ENCODE measurements at regions not wholly inside any gene's neighbourhood (a gene's known extent, or its start where the extent isn't known, plus 50 kb on each side); places are given as distances from the start of the nearest gene placed in this dataset.

DNA sequence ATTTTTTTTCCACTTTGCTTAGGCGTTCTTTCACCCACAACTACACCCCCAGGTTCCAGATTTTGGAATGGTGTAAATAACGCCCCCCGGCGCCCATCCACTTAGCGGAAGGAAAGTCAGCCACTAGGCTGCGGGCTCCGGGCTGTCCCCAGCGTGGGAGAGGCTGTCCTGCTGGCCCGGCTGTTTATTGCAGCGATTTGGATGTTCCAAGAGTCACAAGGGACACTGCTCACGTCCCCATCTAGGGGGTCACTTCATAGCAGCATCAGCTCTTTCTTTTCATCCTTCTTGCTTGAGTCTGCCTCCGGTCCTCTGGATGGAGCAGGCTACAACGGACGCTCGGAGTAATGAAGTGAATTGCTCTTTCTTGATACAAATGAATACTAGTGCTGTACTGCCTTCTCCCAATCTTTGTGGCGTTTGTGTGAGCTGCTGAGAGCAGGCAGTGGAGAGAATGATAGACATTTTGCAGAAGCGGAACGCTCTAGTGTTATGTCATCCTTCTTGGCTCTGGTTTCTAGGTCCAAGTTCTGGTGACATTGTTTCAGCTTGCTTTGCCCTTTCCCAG is 50.7 kb upstream of the PAIP2B start:
- peaks cover 0 to 2% of the 10 kb centered on the region in 2 donors for H3K4me1 ChIP-seq (ENCODE audit: control insufficient read depth in 1 of 2, insufficient read depth in 2 of 2, low read length in 2 of 2)
- ATAC-seq (ENCODE audit: low FRiP score) (peak; percentile 70), DNase-seq (peak; percentile 59 to 77)
- 1 to 3% methylated on average over 18 of the region's 18 CpGs for WGBS, 2 donors
- H3K36me3 ChIP-seq (ENCODE audit: control insufficient read depth in 1 of 2, insufficient read depth in 2 of 2, low read length in 1 of 2), result no peaks in the 10 kb centered on the region
- no peak overlapping the region for H3K27ac ChIP-seq (ENCODE audit: low read depth in 1 of 2, low read length in 2 of 2)
- H3K27me3 ChIP-seq (ENCODE audit: control insufficient read depth in 1 of 2, insufficient read depth in 2 of 2, low read length in 1 of 2), result no peaks in the 10 kb centered on the region
- intact Hi-C loops (cut with DNase I), result loop anchor here in 1 of 2 donors (2.0 kb wide), 1 partner anchor 51 kb away; the partner anchor contains the start of gene PAIP2B
- H3K9me3 ChIP-seq (ENCODE audit: control insufficient read depth, low read length), result no peaks in the 10 kb centered on the region
- peak overlapping the region in 1 of 2 donors; percentile 64 for H3K4me3 ChIP-seq (ENCODE audit: low read length in 2 of 2)

DNA sequence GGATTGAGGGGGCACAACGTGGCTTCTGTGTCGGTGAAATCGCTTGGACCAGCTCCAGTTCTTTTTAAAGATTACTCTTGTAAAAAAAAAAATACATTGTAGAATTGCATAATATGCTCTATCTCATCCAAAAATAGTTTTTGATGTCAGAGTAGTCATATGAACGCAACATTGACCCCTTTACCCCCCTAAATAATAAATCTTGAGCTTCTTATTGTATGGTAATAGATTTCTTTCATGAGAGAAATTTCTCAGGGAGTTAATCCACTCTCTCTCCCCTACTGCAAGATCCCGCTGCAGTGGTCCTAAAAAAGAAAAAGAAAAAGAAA is 50.2 kb upstream of the PAIP2B start:
- peak overlapping the region; percentile 5 to 64 for H3K4me3 ChIP-seq (ENCODE audit: low read length in 2 of 2)
- H3K36me3 ChIP-seq (ENCODE audit: control insufficient read depth in 1 of 2, insufficient read depth in 2 of 2, low read length in 1 of 2), result no peaks in the 10 kb centered on the region
- DNase-seq, result no peak
- H3K9me3 ChIP-seq (ENCODE audit: control insufficient read depth, low read length), result no peaks in the 10 kb centered on the region
- H3K4me1 ChIP-seq (ENCODE audit: control insufficient read depth in 1 of 2, insufficient read depth in 2 of 2, low read length in 2 of 2), result peaks cover 0 to 2% of the 10 kb centered on the region in 2 donors
- ATAC-seq (ENCODE audit: low FRiP score), result no peak
- no peak overlapping the region for H3K27ac ChIP-seq (ENCODE audit: low read depth in 1 of 2, low read length in 2 of 2)
- WGBS, 2 donors, result 3 to 5% methylated on average over 5 of the region's 5 CpGs
- no peaks in the 10 kb centered on the region for H3K27me3 ChIP-seq (ENCODE audit: control insufficient read depth in 1 of 2, insufficient read depth in 2 of 2, low read length in 1 of 2)
- intact Hi-C loops (cut with DNase I), result loop anchor here in 1 of 2 donors (2.0 kb wide), 1 partner anchor 50 kb away; the partner anchor contains the start of gene PAIP2B

DNA sequence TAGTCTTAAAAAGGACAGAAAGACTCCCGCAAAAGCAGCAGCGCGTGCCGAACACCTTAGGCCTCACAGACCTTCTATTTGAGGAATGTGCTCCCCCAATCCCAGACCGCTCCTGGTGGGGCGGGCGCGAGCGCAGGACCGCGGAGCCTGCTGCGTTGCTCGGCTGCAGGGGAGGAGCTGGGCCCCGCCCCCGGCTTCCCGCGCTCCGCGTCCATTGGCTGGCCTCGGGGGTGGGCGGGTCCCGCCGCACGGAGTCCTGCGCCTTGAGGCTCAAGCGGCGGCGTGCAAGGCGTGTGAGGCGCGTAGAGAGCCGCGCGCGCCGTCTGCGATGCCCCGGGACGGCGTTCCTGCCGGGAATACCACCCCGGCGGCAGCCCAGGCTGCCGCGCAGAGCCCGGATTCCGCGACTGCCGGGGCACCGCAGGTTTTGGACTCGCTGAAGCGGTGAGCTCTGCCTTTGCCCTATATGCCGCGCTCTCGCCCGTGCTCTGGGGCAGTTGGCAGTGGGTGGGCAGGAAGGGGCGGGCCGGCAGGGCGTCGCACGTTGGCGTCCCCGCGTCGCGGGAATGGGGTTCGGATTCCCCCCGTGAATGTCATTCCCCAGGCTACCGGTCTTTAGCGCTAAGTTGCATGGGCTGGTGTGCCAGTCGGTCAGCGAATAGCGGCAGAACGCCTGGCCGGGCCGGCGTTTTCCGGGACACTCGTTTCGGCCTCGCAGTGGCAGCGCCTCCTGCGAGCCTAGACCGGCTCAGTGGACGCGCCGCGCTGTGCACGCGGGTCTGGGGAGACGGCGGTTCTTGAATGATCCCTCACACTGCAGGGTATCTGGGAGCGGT is 49.6 kb upstream of the PAIP2B start:
- Histone ChIP-seq H3K27ac (ENCODE audit: low read depth in 1 of 2, low read length in 2 of 2) (peak overlapping the region in 1 of 2 donors; percentile 20), H3K9me3 (ENCODE audit: control insufficient read depth, low read length) (no peaks in the 10 kb centered on the region), H3K27me3 (ENCODE audit: control insufficient read depth in 1 of 2, insufficient read depth in 2 of 2, low read length in 1 of 2) (no peaks in the 10 kb centered on the region), H3K4me1 (ENCODE audit: control insufficient read depth in 1 of 2, insufficient read depth in 2 of 2, low read length in 2 of 2) (peaks cover 0 to 2% of the 10 kb centered on the region in 2 donors), H3K36me3 (ENCODE audit: control insufficient read depth in 1 of 2, insufficient read depth in 2 of 2, low read length in 1 of 2) (no peaks in the 10 kb centered on the region), H3K4me3 (ENCODE audit: low read length in 2 of 2) (peak overlapping the region; percentile 1 to 5)
- WGBS, 2 donors, result 1 to 2% methylated on average over 86 to 93 of the region's 93 CpGs
- intact Hi-C loops (cut with DNase I), result loop anchor here in 1 of 2 donors (2.0 kb wide), 1 partner anchor 50 kb away; the partner anchor contains the start of gene PAIP2B
- DNase-seq (peak; percentile 92 to 95), ATAC-seq (ENCODE audit: low FRiP score) (peak; percentile 98)

Data from aorta (tissue), 5 donors.